ENCODE measurements at regions not wholly inside any gene's neighbourhood (a gene's known extent, or its start where the extent isn't known, plus 50 kb on each side); places are given as distances from the start of the nearest gene placed in this dataset.
"Not testable (repeated sequence)": the region's sequence is repeated elsewhere in the genome, so short reads cannot be mapped to it uniquely, and the experiment has no call there.

GRCh38 chr3:36032180-36033047 lies 347.9 kb upstream of the STAC start:
- in situ Hi-C loops (cut with MboI; ENCODE audit: low pct_unique_long_range_greater_than_20kb, low sequenced_read_pairs) = no loop called here
- DNase-seq = no peak

GRCh38 chr3:36058404-36059030 lies 321.8 kb upstream of the STAC start:
- no peak for DNase-seq
- in situ Hi-C loops (cut with MboI; ENCODE audit: low pct_unique_long_range_greater_than_20kb, low sequenced_read_pairs) = no loop called here

GRCh38 chr3:36060950-36061349 lies 319.4 kb upstream of the STAC start:
- no peak for DNase-seq
- in situ Hi-C loops (cut with MboI; ENCODE audit: low pct_unique_long_range_greater_than_20kb, low sequenced_read_pairs) = no loop called here

- no peak for DNase-seq
- in situ Hi-C loops (cut with MboI; ENCODE audit: low pct_unique_long_range_greater_than_20kb, low sequenced_read_pairs) = no loop called here
Measured at GRCh38 chr3:36063992-36064391, 316.3 kb upstream of the STAC start.

DNA sequence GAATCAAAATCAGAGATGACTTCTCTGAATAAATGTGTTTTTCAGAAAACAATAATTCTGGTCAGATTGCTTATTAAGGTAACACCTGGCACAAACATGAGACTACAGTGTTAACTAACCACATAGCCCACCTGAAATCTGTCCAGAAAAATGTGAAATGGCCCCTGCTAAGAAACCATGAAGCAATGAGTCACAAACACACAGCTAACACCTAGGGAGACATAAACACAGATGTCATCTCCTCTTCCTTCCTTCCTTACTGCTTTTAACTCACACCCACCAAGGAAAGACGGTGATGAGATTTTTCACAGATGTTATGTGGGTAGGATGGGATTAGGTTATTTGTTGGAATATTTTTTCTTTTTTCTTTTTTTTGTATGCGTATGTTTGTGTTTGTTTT lies 315.0 kb upstream of the STAC start:
- DNase-seq = no peak
- in situ Hi-C loops (cut with MboI; ENCODE audit: low pct_unique_long_range_greater_than_20kb, low sequenced_read_pairs) = no loop called here

DNA sequence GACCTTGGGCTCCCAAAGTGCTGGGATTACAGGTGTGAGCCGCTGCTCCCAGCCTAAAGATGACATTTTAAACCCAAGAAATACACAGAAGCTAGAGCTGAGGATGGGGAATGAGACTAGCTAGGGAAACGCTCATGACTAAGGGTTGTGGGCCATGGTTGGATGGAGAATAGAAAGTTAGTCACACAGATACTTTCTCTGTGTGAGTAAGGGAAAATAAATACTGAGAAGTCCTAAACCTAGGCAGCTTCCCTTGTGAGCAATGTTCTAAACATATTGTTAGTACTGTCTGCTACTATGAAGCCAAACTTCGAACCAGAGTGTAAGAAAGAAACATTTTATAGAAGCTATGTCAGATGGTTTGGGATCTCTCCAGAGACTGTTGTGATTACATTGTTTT lies 304.8 kb upstream of the STAC start:
- in situ Hi-C loops (cut with MboI; ENCODE audit: low pct_unique_long_range_greater_than_20kb, low sequenced_read_pairs) = no loop called here
- DNase-seq = no peak

DNA sequence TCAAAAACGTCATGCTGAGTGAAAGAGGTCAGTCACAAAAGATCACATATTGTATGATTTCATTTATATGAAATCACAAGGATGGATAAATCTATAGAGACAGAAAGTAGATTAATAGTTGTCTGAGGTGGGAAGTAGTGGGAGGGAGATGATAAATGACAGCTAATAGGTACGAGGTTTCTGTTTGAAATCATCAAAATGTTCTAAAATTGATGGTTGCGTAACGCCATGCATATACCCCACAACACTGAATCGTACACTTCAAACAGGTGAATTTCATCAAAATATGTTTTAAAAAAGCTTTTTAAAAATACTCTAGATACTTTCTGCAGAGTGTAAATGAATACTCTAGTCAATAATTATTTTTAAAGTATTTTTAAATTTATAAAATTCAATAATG lies 303.0 kb upstream of the STAC start:
- no peak for DNase-seq
- in situ Hi-C loops (cut with MboI; ENCODE audit: low pct_unique_long_range_greater_than_20kb, low sequenced_read_pairs) = no loop called here

DNA sequence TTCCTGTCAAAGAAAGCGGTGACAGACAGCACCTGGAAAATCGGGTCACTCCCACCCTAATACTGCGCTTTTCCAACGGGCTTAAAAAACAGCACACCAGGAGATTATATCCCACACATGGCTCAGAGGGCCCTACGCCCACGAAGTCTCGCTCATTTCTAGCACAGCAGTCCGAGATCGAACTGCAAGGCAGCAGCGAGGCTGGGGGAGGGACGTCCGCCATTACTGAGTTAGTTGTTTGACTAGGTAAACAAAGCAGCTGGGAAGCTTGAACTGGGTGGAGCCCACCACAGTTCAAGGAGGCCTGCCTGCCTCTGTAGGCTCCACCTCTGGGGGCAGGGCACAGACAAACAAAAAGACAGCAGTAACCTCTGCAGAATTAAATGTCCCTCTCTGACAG lies 297.3 kb upstream of the STAC start:
- in situ Hi-C loops (cut with MboI; ENCODE audit: low pct_unique_long_range_greater_than_20kb, low sequenced_read_pairs) = not testable (repeated sequence)

GRCh38 chr3:36095238-36095637 lies 285.1 kb upstream of the STAC start:
- DNase-seq = no peak
- in situ Hi-C loops (cut with MboI; ENCODE audit: low pct_unique_long_range_greater_than_20kb, low sequenced_read_pairs) = no loop called here

More for the DNA sequence above, 297.3 kb upstream of the STAC start:
- not testable (repeated sequence) for DNase-seq

GRCh38 chr3:36097209-36097608 lies 283.1 kb upstream of the STAC start:
- in situ Hi-C loops (cut with MboI; ENCODE audit: low pct_unique_long_range_greater_than_20kb, low sequenced_read_pairs) = no loop called here
- DNase-seq = no peak

- no peak for DNase-seq
- in situ Hi-C loops (cut with MboI; ENCODE audit: low pct_unique_long_range_greater_than_20kb, low sequenced_read_pairs) = no loop called here
Measured at GRCh38 chr3:36114353-36114752, 266.0 kb upstream of the STAC start.

DNA sequence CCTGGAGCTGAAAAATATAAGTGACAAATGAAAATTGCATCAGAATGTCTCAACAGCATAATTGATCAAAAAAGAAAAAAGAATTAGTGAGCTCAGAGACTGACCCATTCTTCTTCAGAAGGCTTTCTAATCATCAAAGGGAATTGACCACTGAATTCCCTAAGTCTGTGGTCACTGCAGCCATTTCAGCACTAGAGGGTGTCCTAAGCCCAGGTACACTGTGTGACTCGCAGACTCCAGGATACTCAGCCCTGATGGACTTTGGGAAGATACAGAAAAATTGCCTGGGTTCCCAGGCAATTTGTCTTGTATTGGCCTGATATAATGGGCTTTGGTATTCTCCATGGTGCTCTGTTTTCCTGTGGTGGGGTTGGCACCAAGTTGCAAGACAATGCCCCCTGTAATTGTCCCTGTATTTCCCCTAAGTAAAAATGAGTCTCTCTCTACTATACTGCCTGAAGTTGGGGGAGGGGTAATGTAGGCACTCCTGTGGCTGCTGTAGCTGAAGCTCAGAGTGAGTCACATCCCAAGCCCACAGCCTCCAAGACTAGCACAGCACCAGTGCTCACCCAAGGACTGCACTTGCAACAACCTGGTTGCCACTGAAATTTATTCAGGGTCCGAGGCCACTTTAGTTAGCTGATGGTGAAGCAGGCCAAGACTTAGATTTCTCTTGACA lies 256.0 kb upstream of the STAC start:
- DNase-seq = peak; percentile 6
- in situ Hi-C loops (cut with MboI; ENCODE audit: low pct_unique_long_range_greater_than_20kb, low sequenced_read_pairs) = no loop called here

DNA sequence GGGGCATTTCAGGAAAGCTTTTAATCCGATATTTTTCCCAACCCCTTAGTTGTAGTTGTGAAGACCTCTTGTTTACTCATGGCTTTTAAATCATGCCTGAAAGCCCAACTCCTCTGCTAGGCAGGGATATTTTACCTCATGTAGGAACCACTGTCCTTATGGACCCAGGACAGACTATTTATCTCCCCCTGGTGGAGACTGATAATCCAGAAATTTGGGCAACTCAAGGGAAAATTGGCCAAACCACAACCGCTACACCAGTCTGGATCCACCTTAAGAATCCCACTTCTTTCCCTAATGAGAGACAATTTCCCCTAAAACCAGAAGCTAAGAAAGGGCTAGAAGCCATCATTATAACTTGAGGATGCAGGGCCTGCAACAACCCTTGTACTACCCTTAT lies 248.1 kb upstream of the STAC start:
- no peak for DNase-seq
- in situ Hi-C loops (cut with MboI; ENCODE audit: low pct_unique_long_range_greater_than_20kb, low sequenced_read_pairs) = no loop called here

DNA sequence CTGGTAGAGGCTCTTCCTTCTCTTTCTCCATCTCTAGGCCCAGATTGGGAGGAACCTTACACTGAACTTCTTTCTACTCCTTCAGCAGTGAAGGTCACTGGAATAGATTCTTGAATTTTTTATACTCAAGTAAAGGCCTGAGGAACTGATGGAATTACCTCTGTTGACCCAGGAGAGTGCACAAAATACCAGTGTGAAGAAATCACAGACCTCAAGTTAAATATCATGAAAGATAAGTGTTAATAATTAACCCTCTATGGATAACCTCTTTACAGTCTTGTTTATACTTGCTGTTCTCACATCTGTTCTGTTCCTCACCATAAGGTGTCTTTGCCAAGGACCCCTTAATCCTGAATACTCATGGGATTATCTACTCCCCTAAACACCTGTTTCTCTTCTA lies 244.4 kb upstream of the STAC start:
- in situ Hi-C loops (cut with MboI; ENCODE audit: low pct_unique_long_range_greater_than_20kb, low sequenced_read_pairs) = no loop called here

GRCh38 chr3:36142746-36143145 lies 237.6 kb upstream of the STAC start:
- no peak for DNase-seq
- in situ Hi-C loops (cut with MboI; ENCODE audit: low pct_unique_long_range_greater_than_20kb, low sequenced_read_pairs) = no loop called here

More for the DNA sequence above, 244.4 kb upstream of the STAC start:
- DNase-seq = no peak

DNA sequence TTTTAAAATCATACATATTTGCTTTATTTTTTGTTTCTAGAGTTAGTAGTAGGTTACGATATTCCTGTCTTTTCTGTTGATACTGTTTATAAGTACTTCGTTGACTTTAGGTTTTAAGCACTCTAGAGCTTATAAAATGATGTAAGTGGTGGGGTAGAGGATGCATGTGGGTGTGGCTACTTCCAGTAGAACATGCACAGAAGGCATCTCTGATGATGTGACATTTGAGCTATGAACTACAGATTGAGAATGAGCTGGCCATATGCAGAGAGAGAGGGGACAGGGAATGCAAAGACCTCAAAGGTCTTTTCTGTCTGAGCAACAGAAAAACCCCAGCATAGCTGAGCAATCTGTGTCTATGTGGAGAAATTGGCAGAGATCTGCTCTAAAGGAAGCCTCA lies 233.9 kb upstream of the STAC start:
- in situ Hi-C loops (cut with MboI; ENCODE audit: low pct_unique_long_range_greater_than_20kb, low sequenced_read_pairs) = no loop called here
- DNase-seq = no peak

DNA sequence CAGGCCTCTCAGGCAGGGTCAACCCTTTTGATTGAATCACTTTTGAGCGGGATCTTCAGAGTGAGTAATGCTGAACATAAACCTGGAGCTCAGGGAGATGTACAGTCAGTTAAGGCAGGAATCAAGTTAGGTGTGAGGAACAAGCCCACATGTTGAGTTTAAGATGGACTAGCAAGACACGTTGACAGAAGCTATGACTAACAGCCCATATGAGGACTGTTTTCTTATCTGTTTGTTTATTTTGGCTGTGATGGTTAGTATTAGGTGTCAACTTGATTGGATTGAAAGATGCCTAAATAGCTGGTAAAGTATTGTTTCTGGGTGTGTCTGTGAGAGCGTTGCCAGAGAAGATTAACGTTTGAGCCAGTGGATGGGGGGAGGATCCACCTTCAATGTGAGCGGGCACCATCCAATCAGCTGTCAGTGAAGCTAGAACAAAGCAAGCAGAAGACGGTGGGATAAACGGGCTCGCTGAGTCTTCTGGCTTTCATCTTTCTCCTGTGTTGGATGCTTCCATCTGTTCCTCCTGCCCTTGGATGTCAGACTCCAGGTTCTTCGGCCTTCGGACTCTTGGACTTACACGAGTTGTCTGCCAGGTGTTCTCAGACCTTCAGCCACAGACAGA lies 232.3 kb upstream of the STAC start:
- no peak for DNase-seq
- in situ Hi-C loops (cut with MboI; ENCODE audit: low pct_unique_long_range_greater_than_20kb, low sequenced_read_pairs) = no loop called here

- in situ Hi-C loops (cut with MboI; ENCODE audit: low pct_unique_long_range_greater_than_20kb, low sequenced_read_pairs) = no loop called here
- DNase-seq = no peak
Measured at GRCh38 chr3:36149447-36149865, 230.8 kb upstream of the STAC start.

DNA sequence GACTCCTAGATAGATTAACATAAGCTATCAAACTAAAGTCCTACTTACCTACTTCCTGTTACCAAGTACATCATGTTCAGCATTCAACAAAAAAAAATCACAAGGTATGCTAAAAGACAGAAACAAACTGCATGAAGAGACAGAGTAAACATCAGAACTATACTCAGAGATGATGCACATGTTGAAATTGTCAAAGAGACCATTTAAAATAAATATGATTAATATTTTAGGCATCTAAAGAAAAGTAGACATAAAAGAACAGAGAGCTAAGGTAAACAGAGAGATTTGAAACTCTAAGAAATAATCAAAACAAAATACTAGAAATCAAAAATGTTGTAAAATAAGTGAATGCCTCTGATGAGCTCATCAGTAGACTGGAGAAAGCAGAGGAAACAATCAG lies 224.8 kb upstream of the STAC start:
- in situ Hi-C loops (cut with MboI; ENCODE audit: low pct_unique_long_range_greater_than_20kb, low sequenced_read_pairs) = no loop called here
- no peak for DNase-seq

- no peak for DNase-seq
- in situ Hi-C loops (cut with MboI; ENCODE audit: low pct_unique_long_range_greater_than_20kb, low sequenced_read_pairs) = no loop called here
Measured at GRCh38 chr3:36164400-36164799, 215.9 kb upstream of the STAC start.
